ENCODE measurements at regions not wholly inside any gene's neighbourhood (a gene's known extent, or its start where the extent isn't known, plus 50 kb on each side); places are given as distances from the start of the nearest gene placed in this dataset.

- no peak for TF ChIP-seq MYC (IDR thresholded peaks at IDR 0.05; ENCODE audit: low read depth, low read length)
- TF ChIP-seq EZH2 (IDR thresholded peaks at IDR 0.05; ENCODE audit: borderline replicate concordance, low read depth, low read length, severe bottlenecking), result no peak
- no peak for TF ChIP-seq CTCF (IDR thresholded peaks at IDR 0.05; ENCODE audit: extremely low read depth in 1 of 2, insufficient read depth in 1 of 2, low read depth in 1 of 2, low read length in 2 of 2)
- TF ChIP-seq POLR2AphosphoS5 (IDR thresholded peaks at IDR 0.05; ENCODE audit: insufficient read depth, low read depth, low read length), result no peak
These were observed 1049.3 kb downstream of the PCDH9 start for GRCh38 chr13:66180836-66181235.

Data from endothelial cell of umbilical vein (primary cell).